Vagina (tissue), 2 donors: ENCODE measurements at regions not wholly inside any gene's neighbourhood (a gene's known extent, or its start where the extent isn't known, plus 50 kb on each side); places are given as distances from the start of the nearest gene placed in this dataset.
"Not testable (repeated sequence)": the region's sequence is repeated elsewhere in the genome, so short reads cannot be mapped to it uniquely, and the experiment has no call there.

Experiments used
- POLR2A ChIP-seq, 2 donors: fragments of 450-650 bp; IDR thresholded peaks; one replicate each; pipeline ENCODE4 v1.6.1; 2017; ENCODE audit warnings: antibody characterized with exemption in 2 of 2, mild to moderate bottlenecking in 2 of 2, moderate library complexity in 2 of 2
- TF ChIP-seq, protein P1 (sequence below), 3 experiments: fragments of 450-650 bp in 2 of 3; fragments of 200-600 bp in 1 of 3; sonication (generic) in 1 of 3; IDR thresholded peaks; one replicate each; pipeline ENCODE4 v1.5.1; 2017 to 2019; ENCODE audit warnings: antibody characterized with exemption in 3 of 3, mild to moderate bottlenecking in 2 of 3, moderate library complexity in 2 of 3

DNA sequence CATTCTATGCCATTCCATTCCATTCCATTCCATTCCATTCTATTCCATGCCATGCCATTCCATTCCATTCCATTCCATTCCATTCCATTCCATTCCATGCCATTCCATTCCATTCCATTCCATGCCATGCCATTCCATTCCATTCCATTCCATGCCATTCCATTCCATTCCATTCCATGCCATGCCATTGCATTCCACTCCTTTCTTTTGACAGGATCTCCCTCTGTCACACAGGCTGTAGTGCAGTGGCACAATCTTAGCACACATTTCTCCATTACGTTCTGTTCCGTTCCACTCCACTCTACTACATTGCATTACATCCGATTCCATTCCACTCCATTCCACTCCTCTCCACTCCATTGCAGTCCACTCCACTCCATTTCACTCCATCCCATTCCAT, 637.9 kb downstream of the TP53TG3F start:
- TF ChIP-seq, protein P1, sequence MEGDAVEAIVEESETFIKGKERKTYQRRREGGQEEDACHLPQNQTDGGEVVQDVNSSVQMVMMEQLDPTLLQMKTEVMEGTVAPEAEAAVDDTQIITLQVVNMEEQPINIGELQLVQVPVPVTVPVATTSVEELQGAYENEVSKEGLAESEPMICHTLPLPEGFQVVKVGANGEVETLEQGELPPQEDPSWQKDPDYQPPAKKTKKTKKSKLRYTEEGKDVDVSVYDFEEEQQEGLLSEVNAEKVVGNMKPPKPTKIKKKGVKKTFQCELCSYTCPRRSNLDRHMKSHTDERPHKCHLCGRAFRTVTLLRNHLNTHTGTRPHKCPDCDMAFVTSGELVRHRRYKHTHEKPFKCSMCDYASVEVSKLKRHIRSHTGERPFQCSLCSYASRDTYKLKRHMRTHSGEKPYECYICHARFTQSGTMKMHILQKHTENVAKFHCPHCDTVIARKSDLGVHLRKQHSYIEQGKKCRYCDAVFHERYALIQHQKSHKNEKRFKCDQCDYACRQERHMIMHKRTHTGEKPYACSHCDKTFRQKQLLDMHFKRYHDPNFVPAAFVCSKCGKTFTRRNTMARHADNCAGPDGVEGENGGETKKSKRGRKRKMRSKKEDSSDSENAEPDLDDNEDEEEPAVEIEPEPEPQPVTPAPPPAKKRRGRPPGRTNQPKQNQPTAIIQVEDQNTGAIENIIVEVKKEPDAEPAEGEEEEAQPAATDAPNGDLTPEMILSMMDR (IDR thresholded peaks at IDR 0.05) = not testable (repeated sequence)
- TF ChIP-seq POLR2A (IDR thresholded peaks at IDR 0.05) = not testable (repeated sequence)
